ENCODE measurements at regions not wholly inside any gene's neighbourhood (a gene's known extent, or its start where the extent isn't known, plus 50 kb on each side); places are given as distances from the start of the nearest gene placed in this dataset.

- TF ChIP-seq POLR2AphosphoS5 (IDR thresholded peaks at IDR 0.05; ENCODE audit: low read depth, low read length): no peak
- no peak for TF ChIP-seq REST (IDR thresholded peaks at IDR 0.05; ENCODE audit: insufficient read depth in 1 of 2, low read depth in 2 of 2, low read length in 2 of 2)
- no peak for TF ChIP-seq FOXP2 (optimal IDR thresholded peaks at IDR 0.05; ENCODE audit: borderline replicate concordance, extremely low read depth, extremely low read length, insufficient read depth)
- TF ChIP-seq SIN3A (IDR thresholded peaks at IDR 0.05; ENCODE audit: borderline replicate concordance, insufficient read depth, low read length): no peak
- no peak for TF ChIP-seq TAF1 (IDR thresholded peaks at IDR 0.05; ENCODE audit: borderline replicate concordance, insufficient read depth, low read length)
Measured at GRCh38 chr4:125225806-125226205, 88.9 kb upstream of the FAT4 start.

- TF ChIP-seq POLR2AphosphoS5 (IDR thresholded peaks at IDR 0.05; ENCODE audit: low read depth, low read length) (no peak), REST (IDR thresholded peaks at IDR 0.05; ENCODE audit: insufficient read depth in 1 of 2, low read depth in 2 of 2, low read length in 2 of 2) (no peak), FOXP2 (optimal IDR thresholded peaks at IDR 0.05; ENCODE audit: borderline replicate concordance, extremely low read depth, extremely low read length, insufficient read depth) (no peak), SIN3A (IDR thresholded peaks at IDR 0.05; ENCODE audit: borderline replicate concordance, insufficient read depth, low read length) (no peak), TAF1 (IDR thresholded peaks at IDR 0.05; ENCODE audit: borderline replicate concordance, insufficient read depth, low read length) (no peak)
Measured at GRCh38 chr4:125200556-125200955, 114.2 kb upstream of the FAT4 start.

GRCh38 chr4:125198916-125199315, 115.8 kb upstream of the FAT4 start:
- TF ChIP-seq POLR2AphosphoS5 (IDR thresholded peaks at IDR 0.05; ENCODE audit: low read depth, low read length) (no peak), SIN3A (IDR thresholded peaks at IDR 0.05; ENCODE audit: borderline replicate concordance, insufficient read depth, low read length) (no peak), FOXP2 (optimal IDR thresholded peaks at IDR 0.05; ENCODE audit: borderline replicate concordance, extremely low read depth, extremely low read length, insufficient read depth) (no peak), TAF1 (IDR thresholded peaks at IDR 0.05; ENCODE audit: borderline replicate concordance, insufficient read depth, low read length) (no peak), REST (IDR thresholded peaks at IDR 0.05; ENCODE audit: insufficient read depth in 1 of 2, low read depth in 2 of 2, low read length in 2 of 2) (no peak)

GRCh38 chr4:125191232-125191631, 123.5 kb upstream of the FAT4 start:
- TF ChIP-seq FOXP2 (optimal IDR thresholded peaks at IDR 0.05; ENCODE audit: borderline replicate concordance, extremely low read depth, extremely low read length, insufficient read depth): no peak

- no peak for TF ChIP-seq POLR2AphosphoS5 (IDR thresholded peaks at IDR 0.05; ENCODE audit: low read depth, low read length)
- no peak for TF ChIP-seq TAF1 (IDR thresholded peaks at IDR 0.05; ENCODE audit: borderline replicate concordance, insufficient read depth, low read length)
- TF ChIP-seq FOXP2 (optimal IDR thresholded peaks at IDR 0.05; ENCODE audit: borderline replicate concordance, extremely low read depth, extremely low read length, insufficient read depth): no peak
- TF ChIP-seq REST (IDR thresholded peaks at IDR 0.05; ENCODE audit: insufficient read depth in 1 of 2, low read depth in 2 of 2, low read length in 2 of 2): no peak
- TF ChIP-seq SIN3A (IDR thresholded peaks at IDR 0.05; ENCODE audit: borderline replicate concordance, insufficient read depth, low read length): no peak
Measured at GRCh38 chr4:125187226-125188176, 127.3 kb upstream of the FAT4 start.
